ENCODE measurements at regions not wholly inside any gene's neighbourhood (a gene's known extent, or its start where the extent isn't known, plus 50 kb on each side); places are given as distances from the start of the nearest gene placed in this dataset.

GRCh38 chr12:65517656-65518210 is 239.2 kb downstream of the MSRB3 start:
- Histone ChIP-seq H3K4me1 (ENCODE audit: control insufficient read depth, insufficient read depth, low read length) (no peaks in the 10 kb centered on the region), H3K27me3 (ENCODE audit: control insufficient read depth, insufficient read depth, low read length) (no peaks in the 10 kb centered on the region), H3K9ac (ENCODE audit: low read length) (no peak overlapping the region), H3K36me3 (ENCODE audit: control insufficient read depth, insufficient read depth, low read length) (no peaks in the 10 kb centered on the region), H3K4me3 (ENCODE audit: low read length) (no peak overlapping the region), H3K27ac (ENCODE audit: low read depth, low read length) (no peak overlapping the region)

- no peaks in the 10 kb centered on the region for H3K27me3 ChIP-seq (ENCODE audit: control insufficient read depth, insufficient read depth, low read length)
- H3K4me1 ChIP-seq (ENCODE audit: control insufficient read depth, insufficient read depth, low read length) = no peaks in the 10 kb centered on the region
- no peak overlapping the region for H3K4me3 ChIP-seq (ENCODE audit: low read length)
- no peaks in the 10 kb centered on the region for H3K36me3 ChIP-seq (ENCODE audit: control insufficient read depth, insufficient read depth, low read length)
- no peak overlapping the region for H3K27ac ChIP-seq (ENCODE audit: low read depth, low read length)
- H3K9ac ChIP-seq (ENCODE audit: low read length) = no peak overlapping the region
These were observed 240.3 kb downstream of the MSRB3 start for GRCh38 chr12:65518771-65519170.

- Histone ChIP-seq H3K27ac (ENCODE audit: low read depth, low read length) (no peak overlapping the region), H3K27me3 (ENCODE audit: control insufficient read depth, insufficient read depth, low read length) (no peaks in the 10 kb centered on the region), H3K4me1 (ENCODE audit: control insufficient read depth, insufficient read depth, low read length) (no peaks in the 10 kb centered on the region), H3K4me3 (ENCODE audit: low read length) (no peak overlapping the region), H3K9ac (ENCODE audit: low read length) (no peak overlapping the region), H3K36me3 (ENCODE audit: control insufficient read depth, insufficient read depth, low read length) (no peaks in the 10 kb centered on the region)
These were observed 242.2 kb downstream of the MSRB3 start for GRCh38 chr12:65520658-65521057.

- H3K4me1 ChIP-seq (ENCODE audit: control insufficient read depth, insufficient read depth, low read length) = no peaks in the 10 kb centered on the region
- no peak overlapping the region for H3K27ac ChIP-seq (ENCODE audit: low read depth, low read length)
- H3K9ac ChIP-seq (ENCODE audit: low read length) = no peak overlapping the region
- no peaks in the 10 kb centered on the region for H3K27me3 ChIP-seq (ENCODE audit: control insufficient read depth, insufficient read depth, low read length)
- no peak overlapping the region for H3K4me3 ChIP-seq (ENCODE audit: low read length)
- H3K36me3 ChIP-seq (ENCODE audit: control insufficient read depth, insufficient read depth, low read length) = no peaks in the 10 kb centered on the region
These were observed 244.7 kb downstream of the MSRB3 start for GRCh38 chr12:65522956-65523860.

GRCh38 chr12:65524666-65525065 is 246.2 kb downstream of the MSRB3 start:
- no peak overlapping the region for H3K27ac ChIP-seq (ENCODE audit: low read depth, low read length)
- H3K27me3 ChIP-seq (ENCODE audit: control insufficient read depth, insufficient read depth, low read length) = no peaks in the 10 kb centered on the region
- H3K4me3 ChIP-seq (ENCODE audit: low read length) = no peak overlapping the region
- H3K9ac ChIP-seq (ENCODE audit: low read length) = no peak overlapping the region
- H3K36me3 ChIP-seq (ENCODE audit: control insufficient read depth, insufficient read depth, low read length) = no peaks in the 10 kb centered on the region
- H3K4me1 ChIP-seq (ENCODE audit: control insufficient read depth, insufficient read depth, low read length) = no peaks in the 10 kb centered on the region

GRCh38 chr12:65525491-65526141 is 247.1 kb downstream of the MSRB3 start:
- H3K9ac ChIP-seq (ENCODE audit: low read length) = no peak overlapping the region
- H3K4me1 ChIP-seq (ENCODE audit: control insufficient read depth, insufficient read depth, low read length) = no peaks in the 10 kb centered on the region
- H3K4me3 ChIP-seq (ENCODE audit: low read length) = no peak overlapping the region
- H3K36me3 ChIP-seq (ENCODE audit: control insufficient read depth, insufficient read depth, low read length) = no peaks in the 10 kb centered on the region
- H3K27me3 ChIP-seq (ENCODE audit: control insufficient read depth, insufficient read depth, low read length) = no peaks in the 10 kb centered on the region
- H3K27ac ChIP-seq (ENCODE audit: low read depth, low read length) = no peak overlapping the region

GRCh38 chr12:65526311-65526710 is 247.8 kb downstream of the MSRB3 start:
- Histone ChIP-seq H3K4me3 (ENCODE audit: low read length) (no peak overlapping the region), H3K9ac (ENCODE audit: low read length) (no peak overlapping the region), H3K4me1 (ENCODE audit: control insufficient read depth, insufficient read depth, low read length) (no peaks in the 10 kb centered on the region), H3K36me3 (ENCODE audit: control insufficient read depth, insufficient read depth, low read length) (no peaks in the 10 kb centered on the region), H3K27ac (ENCODE audit: low read depth, low read length) (no peak overlapping the region), H3K27me3 (ENCODE audit: control insufficient read depth, insufficient read depth, low read length) (no peaks in the 10 kb centered on the region)

GRCh38 chr12:65528127-65528526 is 249.6 kb downstream of the MSRB3 start:
- Histone ChIP-seq H3K4me1 (ENCODE audit: control insufficient read depth, insufficient read depth, low read length) (no peaks in the 10 kb centered on the region), H3K27me3 (ENCODE audit: control insufficient read depth, insufficient read depth, low read length) (no peaks in the 10 kb centered on the region), H3K4me3 (ENCODE audit: low read length) (no peak overlapping the region), H3K9ac (ENCODE audit: low read length) (no peak overlapping the region), H3K27ac (ENCODE audit: low read depth, low read length) (no peak overlapping the region), H3K36me3 (ENCODE audit: control insufficient read depth, insufficient read depth, low read length) (no peaks in the 10 kb centered on the region)

- H3K27me3 ChIP-seq (ENCODE audit: control insufficient read depth, insufficient read depth, low read length) = no peaks in the 10 kb centered on the region
- no peaks in the 10 kb centered on the region for H3K36me3 ChIP-seq (ENCODE audit: control insufficient read depth, insufficient read depth, low read length)
- H3K9ac ChIP-seq (ENCODE audit: low read length) = no peak overlapping the region
- no peak overlapping the region for H3K27ac ChIP-seq (ENCODE audit: low read depth, low read length)
- H3K4me1 ChIP-seq (ENCODE audit: control insufficient read depth, insufficient read depth, low read length) = no peaks in the 10 kb centered on the region
- H3K4me3 ChIP-seq (ENCODE audit: low read length) = no peak overlapping the region
These were observed 250.6 kb downstream of the MSRB3 start for GRCh38 chr12:65529106-65529505.

GRCh38 chr12:65529771-65530435 is 251.4 kb downstream of the MSRB3 start:
- Histone ChIP-seq H3K36me3 (ENCODE audit: control insufficient read depth, insufficient read depth, low read length) (no peaks in the 10 kb centered on the region), H3K4me3 (ENCODE audit: low read length) (no peak overlapping the region), H3K9ac (ENCODE audit: low read length) (no peak overlapping the region)

GRCh38 chr12:65532162-65532561 is 253.7 kb downstream of the MSRB3 start:
- no peaks in the 10 kb centered on the region for H3K36me3 ChIP-seq (ENCODE audit: control insufficient read depth, insufficient read depth, low read length)
- H3K27me3 ChIP-seq (ENCODE audit: control insufficient read depth, insufficient read depth, low read length) = no peaks in the 10 kb centered on the region
- H3K4me1 ChIP-seq (ENCODE audit: control insufficient read depth, insufficient read depth, low read length) = peaks cover 7% of the 10 kb centered on the region
- H3K4me3 ChIP-seq (ENCODE audit: low read length) = no peak overlapping the region
- no peak overlapping the region for H3K9ac ChIP-seq (ENCODE audit: low read length)
- no peak overlapping the region for H3K27ac ChIP-seq (ENCODE audit: low read depth, low read length)

More at GRCh38 chr12:65529771-65530435, 251.4 kb downstream of the MSRB3 start:
- no peaks in the 10 kb centered on the region for H3K27me3 ChIP-seq (ENCODE audit: control insufficient read depth, insufficient read depth, low read length)
- H3K27ac ChIP-seq (ENCODE audit: low read depth, low read length) = no peak overlapping the region
- H3K4me1 ChIP-seq (ENCODE audit: control insufficient read depth, insufficient read depth, low read length) = no peaks in the 10 kb centered on the region

GRCh38 chr12:65532764-65533163 is 254.3 kb downstream of the MSRB3 start:
- Histone ChIP-seq H3K4me1 (ENCODE audit: control insufficient read depth, insufficient read depth, low read length) (peaks cover 7% of the 10 kb centered on the region), H3K27me3 (ENCODE audit: control insufficient read depth, insufficient read depth, low read length) (no peaks in the 10 kb centered on the region), H3K4me3 (ENCODE audit: low read length) (no peak overlapping the region), H3K36me3 (ENCODE audit: control insufficient read depth, insufficient read depth, low read length) (no peaks in the 10 kb centered on the region), H3K27ac (ENCODE audit: low read depth, low read length) (no peak overlapping the region), H3K9ac (ENCODE audit: low read length) (no peak overlapping the region)

All from rectal smooth muscle tissue (tissue), 1 donor.